ENCODE measurements at regions not wholly inside any gene's neighbourhood (a gene's known extent, or its start where the extent isn't known, plus 50 kb on each side); places are given as distances from the start of the nearest gene placed in this dataset.

DNA sequence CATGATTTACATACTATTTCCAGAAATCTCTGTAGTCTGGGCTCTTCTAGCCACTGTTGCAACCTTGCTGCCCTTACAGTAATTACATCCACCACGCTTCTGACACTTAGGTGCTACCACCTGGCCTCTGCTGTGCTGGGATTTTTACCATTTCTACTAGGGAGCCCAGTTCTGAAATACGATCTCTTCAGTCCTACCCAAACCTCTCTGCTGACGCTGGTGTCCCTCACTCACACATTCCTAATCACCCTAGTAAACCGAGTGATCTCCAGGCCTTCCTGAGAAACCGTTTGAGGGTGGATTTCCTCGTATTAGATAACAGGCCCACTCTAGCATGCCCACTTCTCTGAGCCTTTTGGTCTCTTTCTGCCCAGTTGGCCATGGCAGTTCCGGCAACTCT lies 588.9 kb upstream of the CADM1 start (continued):
- TF ChIP-seq, protein P1, sequence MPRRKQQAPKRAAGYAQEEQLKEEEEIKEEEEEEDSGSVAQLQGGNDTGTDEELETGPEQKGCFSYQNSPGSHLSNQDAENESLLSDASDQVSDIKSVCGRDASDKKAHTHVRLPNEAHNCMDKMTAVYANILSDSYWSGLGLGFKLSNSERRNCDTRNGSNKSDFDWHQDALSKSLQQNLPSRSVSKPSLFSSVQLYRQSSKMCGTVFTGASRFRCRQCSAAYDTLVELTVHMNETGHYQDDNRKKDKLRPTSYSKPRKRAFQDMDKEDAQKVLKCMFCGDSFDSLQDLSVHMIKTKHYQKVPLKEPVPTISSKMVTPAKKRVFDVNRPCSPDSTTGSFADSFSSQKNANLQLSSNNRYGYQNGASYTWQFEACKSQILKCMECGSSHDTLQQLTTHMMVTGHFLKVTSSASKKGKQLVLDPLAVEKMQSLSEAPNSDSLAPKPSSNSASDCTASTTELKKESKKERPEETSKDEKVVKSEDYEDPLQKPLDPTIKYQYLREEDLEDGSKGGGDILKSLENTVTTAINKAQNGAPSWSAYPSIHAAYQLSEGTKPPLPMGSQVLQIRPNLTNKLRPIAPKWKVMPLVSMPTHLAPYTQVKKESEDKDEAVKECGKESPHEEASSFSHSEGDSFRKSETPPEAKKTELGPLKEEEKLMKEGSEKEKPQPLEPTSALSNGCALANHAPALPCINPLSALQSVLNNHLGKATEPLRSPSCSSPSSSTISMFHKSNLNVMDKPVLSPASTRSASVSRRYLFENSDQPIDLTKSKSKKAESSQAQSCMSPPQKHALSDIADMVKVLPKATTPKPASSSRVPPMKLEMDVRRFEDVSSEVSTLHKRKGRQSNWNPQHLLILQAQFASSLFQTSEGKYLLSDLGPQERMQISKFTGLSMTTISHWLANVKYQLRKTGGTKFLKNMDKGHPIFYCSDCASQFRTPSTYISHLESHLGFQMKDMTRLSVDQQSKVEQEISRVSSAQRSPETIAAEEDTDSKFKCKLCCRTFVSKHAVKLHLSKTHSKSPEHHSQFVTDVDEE (CRISPR knock-in tag; IDR thresholded peaks at IDR 0.05), result no peak
- TF ChIP-seq TCF4 (CRISPR knock-in tag; IDR thresholded peaks at IDR 0.05; ENCODE audit: borderline replicate concordance) (no peak), ZNF8 (CRISPR knock-in tag; IDR thresholded peaks at IDR 0.05) (no peak), BACH2 (CRISPR knock-in tag; IDR thresholded peaks at IDR 0.05; ENCODE audit: borderline replicate concordance) (no peak)

DNA sequence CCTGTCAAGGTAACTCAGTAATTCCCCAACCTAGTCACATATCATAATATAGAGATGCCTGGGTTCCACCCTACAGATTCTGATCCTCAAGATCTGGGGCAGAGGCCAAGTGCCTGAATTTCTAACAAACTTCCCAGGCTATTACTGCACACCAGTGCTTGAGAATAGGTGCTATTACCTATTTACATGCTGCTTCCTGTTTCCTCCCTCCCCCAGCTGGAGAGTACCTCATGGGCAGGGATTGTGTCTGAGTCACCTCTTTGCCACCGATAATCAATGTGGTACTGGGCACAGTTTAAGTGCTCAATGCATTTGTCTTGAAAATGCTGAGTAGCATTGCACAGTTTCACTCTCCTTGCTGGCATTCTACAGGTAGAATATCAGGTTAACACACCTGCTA lies 582.2 kb upstream of the CADM1 start:
- no peak for ATAC-seq
- no peak for TF ChIP-seq TCF4 (CRISPR knock-in tag; IDR thresholded peaks at IDR 0.05; ENCODE audit: borderline replicate concordance)
- no peak for TF ChIP-seq TOX (CRISPR knock-in tag; IDR thresholded peaks at IDR 0.05; ENCODE audit: borderline replicate concordance)
- no peak for TF ChIP-seq ESRRG (CRISPR knock-in tag; IDR thresholded peaks at IDR 0.05)
- TF ChIP-seq RARB (CRISPR knock-in tag; IDR thresholded peaks at IDR 0.05), result no peak
- TF ChIP-seq, protein P2, sequence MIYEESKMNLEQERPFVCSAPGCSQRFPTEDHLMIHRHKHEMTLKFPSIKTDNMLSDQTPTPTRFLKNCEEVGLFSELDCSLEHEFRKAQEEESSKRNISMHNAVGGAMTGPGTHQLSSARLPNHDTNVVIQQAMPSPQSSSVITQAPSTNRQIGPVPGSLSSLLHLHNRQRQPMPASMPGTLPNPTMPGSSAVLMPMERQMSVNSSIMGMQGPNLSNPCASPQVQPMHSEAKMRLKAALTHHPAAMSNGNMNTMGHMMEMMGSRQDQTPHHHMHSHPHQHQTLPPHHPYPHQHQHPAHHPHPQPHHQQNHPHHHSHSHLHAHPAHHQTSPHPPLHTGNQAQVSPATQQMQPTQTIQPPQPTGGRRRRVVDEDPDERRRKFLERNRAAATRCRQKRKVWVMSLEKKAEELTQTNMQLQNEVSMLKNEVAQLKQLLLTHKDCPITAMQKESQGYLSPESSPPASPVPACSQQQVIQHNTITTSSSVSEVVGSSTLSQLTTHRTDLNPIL (CRISPR knock-in tag; IDR thresholded peaks at IDR 0.05; ENCODE audit: low read depth), result no peak
- TF ChIP-seq, protein P3, sequence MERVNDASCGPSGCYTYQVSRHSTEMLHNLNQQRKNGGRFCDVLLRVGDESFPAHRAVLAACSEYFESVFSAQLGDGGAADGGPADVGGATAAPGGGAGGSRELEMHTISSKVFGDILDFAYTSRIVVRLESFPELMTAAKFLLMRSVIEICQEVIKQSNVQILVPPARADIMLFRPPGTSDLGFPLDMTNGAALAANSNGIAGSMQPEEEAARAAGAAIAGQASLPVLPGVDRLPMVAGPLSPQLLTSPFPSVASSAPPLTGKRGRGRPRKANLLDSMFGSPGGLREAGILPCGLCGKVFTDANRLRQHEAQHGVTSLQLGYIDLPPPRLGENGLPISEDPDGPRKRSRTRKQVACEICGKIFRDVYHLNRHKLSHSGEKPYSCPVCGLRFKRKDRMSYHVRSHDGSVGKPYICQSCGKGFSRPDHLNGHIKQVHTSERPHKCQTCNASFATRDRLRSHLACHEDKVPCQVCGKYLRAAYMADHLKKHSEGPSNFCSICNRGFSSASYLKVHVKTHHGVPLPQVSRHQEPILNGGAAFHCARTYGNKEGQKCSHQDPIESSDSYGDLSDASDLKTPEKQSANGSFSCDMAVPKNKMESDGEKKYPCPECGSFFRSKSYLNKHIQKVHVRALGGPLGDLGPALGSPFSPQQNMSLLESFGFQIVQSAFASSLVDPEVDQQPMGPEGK (CRISPR knock-in tag; IDR thresholded peaks at IDR 0.05; ENCODE audit: borderline replicate concordance), result no peak
- no peak for TF ChIP-seq ZNF70 (CRISPR knock-in tag; IDR thresholded peaks at IDR 0.05)
- TF ChIP-seq OSR1 (CRISPR knock-in tag; IDR thresholded peaks at IDR 0.05), result no peak
- no peak for TF ChIP-seq GLIS3 (CRISPR knock-in tag; IDR thresholded peaks at IDR 0.05)
- TF ChIP-seq ZFP30 (CRISPR knock-in tag; IDR thresholded peaks at IDR 0.05), result no peak
- TF ChIP-seq CSDC2 (CRISPR knock-in tag; IDR thresholded peaks at IDR 0.05), result no peak
- no peak for TF ChIP-seq ARNTL (CRISPR knock-in tag; IDR thresholded peaks at IDR 0.05; ENCODE audit: borderline replicate concordance, low read depth)
- TF ChIP-seq, protein P4, sequence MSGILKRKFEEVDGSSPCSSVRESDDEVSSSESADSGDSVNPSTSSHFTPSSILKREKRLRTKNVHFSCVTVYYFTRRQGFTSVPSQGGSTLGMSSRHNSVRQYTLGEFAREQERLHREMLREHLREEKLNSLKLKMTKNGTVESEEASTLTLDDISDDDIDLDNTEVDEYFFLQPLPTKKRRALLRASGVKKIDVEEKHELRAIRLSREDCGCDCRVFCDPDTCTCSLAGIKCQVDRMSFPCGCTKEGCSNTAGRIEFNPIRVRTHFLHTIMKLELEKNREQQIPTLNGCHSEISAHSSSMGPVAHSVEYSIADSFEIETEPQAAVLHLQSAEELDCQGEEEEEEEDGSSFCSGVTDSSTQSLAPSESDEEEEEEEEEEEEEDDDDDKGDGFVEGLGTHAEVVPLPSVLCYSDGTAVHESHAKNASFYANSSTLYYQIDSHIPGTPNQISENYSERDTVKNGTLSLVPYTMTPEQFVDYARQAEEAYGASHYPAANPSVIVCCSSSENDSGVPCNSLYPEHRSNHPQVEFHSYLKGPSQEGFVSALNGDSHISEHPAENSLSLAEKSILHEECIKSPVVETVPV (CRISPR knock-in tag; IDR thresholded peaks at IDR 0.05), result no peak
- no peak for TF ChIP-seq ZNF565 (CRISPR knock-in tag; conservative IDR thresholded peaks at IDR 0.05; ENCODE audit: low read depth)
- no peak for TF ChIP-seq BACH2 (CRISPR knock-in tag; IDR thresholded peaks at IDR 0.05; ENCODE audit: borderline replicate concordance)
- TF ChIP-seq ZNF8 (CRISPR knock-in tag; IDR thresholded peaks at IDR 0.05), result no peak
- TF ChIP-seq ZC3H10 (CRISPR knock-in tag; IDR thresholded peaks at IDR 0.05), result no peak

DNA sequence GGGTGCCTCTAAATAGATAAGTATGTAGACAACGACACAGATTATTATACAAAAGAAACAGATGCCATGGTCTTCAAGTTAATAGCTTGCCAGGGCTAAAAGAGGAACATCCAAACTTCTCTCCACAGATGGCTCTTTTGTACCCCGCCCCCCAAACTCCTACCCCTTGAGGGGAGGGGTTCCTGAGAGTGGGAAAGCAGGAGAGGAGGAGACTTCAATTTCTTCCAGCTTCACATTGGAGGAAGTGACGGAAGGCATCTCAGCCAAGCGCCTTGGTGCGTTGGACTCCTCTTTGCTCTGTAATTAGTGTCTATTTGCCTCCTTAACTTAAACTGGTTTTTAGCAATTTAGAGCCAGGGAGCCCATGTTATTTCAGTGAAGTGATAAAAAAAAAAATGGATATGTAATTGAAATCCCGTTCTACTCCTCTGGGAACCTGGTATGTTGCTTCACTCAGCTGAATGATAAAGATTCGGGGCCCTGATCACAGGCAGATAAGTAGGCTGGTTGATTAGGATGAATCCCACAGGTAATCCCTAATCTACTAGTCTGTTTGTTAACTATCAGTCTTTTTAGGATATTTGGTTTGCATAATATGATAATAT lies 580.9 kb upstream of the CADM1 start:
- ATAC-seq, result no peak

DNA sequence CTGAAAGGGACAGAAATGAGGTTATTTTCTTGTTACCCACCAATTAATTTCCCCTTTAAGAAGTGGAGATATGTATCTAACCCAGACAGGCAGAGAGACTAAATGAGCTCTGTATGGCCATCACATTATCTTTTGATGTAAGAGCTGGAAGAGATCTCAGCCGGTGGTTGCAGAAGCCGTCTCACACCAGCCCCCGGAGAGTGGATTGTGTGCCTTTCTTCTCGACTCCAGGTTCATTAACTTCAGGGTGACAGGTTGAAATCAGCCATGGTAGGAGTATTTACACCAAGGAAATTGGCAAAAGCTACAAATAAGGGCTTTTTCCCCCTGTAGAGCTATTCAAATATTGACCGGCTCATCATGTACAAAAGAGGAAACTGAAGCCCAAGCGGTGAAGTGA lies 580.3 kb upstream of the CADM1 start:
- ATAC-seq, result no peak
- TF ChIP-seq ZFP3 (CRISPR knock-in tag; IDR thresholded peaks at IDR 0.05) (no peak), ZFP30 (CRISPR knock-in tag; IDR thresholded peaks at IDR 0.05) (no peak), PPARA (CRISPR knock-in tag; IDR thresholded peaks at IDR 0.05; ENCODE audit: borderline replicate concordance) (no peak)
- TF ChIP-seq, protein P4 (CRISPR knock-in tag; IDR thresholded peaks at IDR 0.05), result no peak

More for the DNA sequence above, 580.9 kb upstream of the CADM1 start:
- TF ChIP-seq PPARA (CRISPR knock-in tag; IDR thresholded peaks at IDR 0.05; ENCODE audit: borderline replicate concordance), result no peak
